ENCODE measurements at regions not wholly inside any gene's neighbourhood (a gene's known extent, or its start where the extent isn't known, plus 50 kb on each side); places are given as distances from the start of the nearest gene placed in this dataset.

GRCh38 chr4:187467224-187467623 lies 528.3 kb upstream of the ZFP42 start:
- no peak for TF ChIP-seq CTCF (IDR thresholded peaks at IDR 0.05)
- no peak for TF ChIP-seq EZH2 (IDR thresholded peaks at IDR 0.05; ENCODE audit: borderline replicate concordance, insufficient read depth, low read depth, low read length, poor library complexity, severe bottlenecking)

All from B cell (primary cell).